Neural progenitor cell (in vitro differentiated cells): ENCODE measurements at regions not wholly inside any gene's neighbourhood (a gene's known extent, or its start where the extent isn't known, plus 50 kb on each side); places are given as distances from the start of the nearest gene placed in this dataset.
A peak's percentile ranks its signal among the peaks of the same experiment; 100 is the strongest.

Experiments
- DNase-seq: peaks from one replicate; pipeline ENCODE4 v3.0.0-alpha.2; 2016; ENCODE audit warnings: low spot score
- H2AFZ ChIP-seq: fragments of 200-600 bp; sonication (generic); replicated peaks from 2 replicates; pipeline ENCODE4 v1.6.1; 2016; ENCODE audit warnings: antibody characterized with exemption
- H3F3A ChIP-seq: fragments of 200-600 bp; sonication (generic); 2 replicates; pipeline ENCODE4 v1.6.1; 2016; ENCODE audit warnings: antibody characterized with exemption, low read depth
- H3K27ac ChIP-seq: fragments of 200-600 bp; sonication (generic); 2 replicates; pipeline ENCODE4 v1.5.1; 2016; ENCODE audit warnings: mild to moderate bottlenecking
- H3K27me3 ChIP-seq: fragments of 200-600 bp; sonication (generic); 2 replicates; pipeline ENCODE4 v1.6.1; 2016; ENCODE audit warnings: mild to moderate bottlenecking, moderate library complexity
- H3K36me3 ChIP-seq: fragments of 200-600 bp; sonication (generic); 2 replicates; pipeline ENCODE4 v1.5.1; 2016
- H3K4me1 ChIP-seq: fragments of 200-600 bp; sonication (generic); 2 replicates; pipeline ENCODE4 v1.6.1; 2016; ENCODE audit warnings: mixed run types
- H3K4me2 ChIP-seq: fragments of 200-600 bp; sonication (generic); 2 replicates; pipeline ENCODE4 v1.6.1; 2016
- H3K4me3 ChIP-seq: fragments of 200-600 bp; sonication (generic); 2 replicates; pipeline ENCODE4 v1.5.1; 2016
- H3K79me2 ChIP-seq: fragments of 200-600 bp; sonication (generic); 2 replicates; pipeline ENCODE4 v1.6.1; 2016; ENCODE audit warnings: low read depth
- H3K9ac ChIP-seq: fragments of 200-600 bp; sonication (generic); 2 replicates; pipeline ENCODE4 v1.6.1; 2016
- H3K9me3 ChIP-seq: fragments of 200-600 bp; sonication (generic); 2 replicates; pipeline ENCODE4 v1.5.1; 2016; ENCODE audit warnings: low read depth
- H4K20me1 ChIP-seq: fragments of 200-600 bp; sonication (generic); 2 replicates; pipeline ENCODE4 v1.6.1; 2016; ENCODE audit warnings: low read depth
- H3K27ac Mint-ChIP-seq: 3 replicates; pipeline ENCODE4 v1.8.0; 2021; ENCODE audit warnings: mixed read lengths
- H3K27me3 Mint-ChIP-seq: 2 replicates; pipeline ENCODE4 v1.8.0; 2022; ENCODE audit warnings: low read depth, mild to moderate bottlenecking, inconsistent platforms, moderate library complexity, mixed read lengths; ENCODE audit not compliant: insufficient read depth
- H3K36me3 Mint-ChIP-seq: 3 replicates; pipeline ENCODE4 v1.8.0; 2021; ENCODE audit warnings: mixed read lengths
- H3K4me1 Mint-ChIP-seq: 3 replicates; pipeline ENCODE4 v1.8.0; 2021; ENCODE audit warnings: mixed read lengths
- H3K4me3 Mint-ChIP-seq: 3 replicates; pipeline ENCODE4 v1.8.0; 2021; ENCODE audit warnings: mild to moderate bottlenecking, moderate library complexity, mixed read lengths
- H3K9me3 Mint-ChIP-seq: 3 replicates; pipeline ENCODE4 v1.8.0; 2020; ENCODE audit warnings: mixed read lengths
- EZH2 ChIP-seq: fragments of 200-600 bp; sonication (generic); IDR thresholded peaks from 2 replicates; pipeline ENCODE4 v1.6.1; 2017; ENCODE audit warnings: antibody characterized with exemption, mild to moderate bottlenecking, moderate library complexity
- EZH2phosphoT487 ChIP-seq: fragments of 200-600 bp; sonication (generic); IDR thresholded peaks from 2 replicates; pipeline ENCODE4 v1.6.1; 2017; ENCODE audit warnings: antibody characterized with exemption
- TF ChIP-seq, protein P1 (sequence below): fragments of 200-600 bp; sonication (generic); IDR thresholded peaks from 2 replicates; pipeline ENCODE4 v1.5.1; 2017; ENCODE audit warnings: antibody characterized with exemption, mild to moderate bottlenecking

DNA sequence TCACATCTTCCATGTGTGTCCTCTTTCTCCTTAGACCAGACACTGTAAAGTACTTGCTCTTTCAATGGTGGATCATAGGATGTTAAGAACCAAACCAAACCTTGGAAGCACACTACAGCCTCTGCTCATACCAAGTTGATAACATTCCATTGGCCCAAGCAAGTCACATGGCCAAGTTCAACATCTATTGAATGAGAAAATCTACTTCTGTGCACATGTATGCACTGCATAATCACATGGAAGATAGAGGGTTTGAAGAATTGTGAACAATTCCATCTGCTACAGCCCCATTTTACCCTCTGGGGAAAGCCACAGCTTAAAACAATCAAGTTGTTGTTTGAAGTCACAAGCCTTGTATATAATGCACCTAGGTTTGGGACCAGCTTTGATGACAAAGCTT lies 68.2 kb downstream of the MFAP3 start:
- Histone ChIP-seq H3K4me1 (peaks cover 27% of the 10 kb centered on the region), H3K36me3 (no peaks in the 10 kb centered on the region), H3K27ac (no peak overlapping the region), H4K20me1 (no peaks in the 10 kb centered on the region), H3K79me2 (no peaks in the 10 kb centered on the region), H3K4me3 (no peak overlapping the region), H3K27me3 (no peaks in the 10 kb centered on the region), H3K9me3 (no peaks in the 10 kb centered on the region), H3F3A (peaks cover 15% of the 10 kb centered on the region), H2AFZ (no peak overlapping the region), H3K9ac (no peak overlapping the region), H3K4me2 (no peak overlapping the region)
- H3K36me3 Mint-ChIP-seq: peaks cover 9% of the 10 kb centered on the region
- peaks cover 64% of the 10 kb centered on the region for H3K4me1 Mint-ChIP-seq
- H3K27ac Mint-ChIP-seq: peak overlapping the region; percentile 91
- no peaks in the 10 kb centered on the region for H3K9me3 Mint-ChIP-seq
- H3K4me3 Mint-ChIP-seq: no peak overlapping the region
- H3K27me3 Mint-ChIP-seq: peaks cover 12% of the 10 kb centered on the region
- TF ChIP-seq EZH2phosphoT487 (no peak), EZH2 (no peak)
- TF ChIP-seq, protein P1, sequence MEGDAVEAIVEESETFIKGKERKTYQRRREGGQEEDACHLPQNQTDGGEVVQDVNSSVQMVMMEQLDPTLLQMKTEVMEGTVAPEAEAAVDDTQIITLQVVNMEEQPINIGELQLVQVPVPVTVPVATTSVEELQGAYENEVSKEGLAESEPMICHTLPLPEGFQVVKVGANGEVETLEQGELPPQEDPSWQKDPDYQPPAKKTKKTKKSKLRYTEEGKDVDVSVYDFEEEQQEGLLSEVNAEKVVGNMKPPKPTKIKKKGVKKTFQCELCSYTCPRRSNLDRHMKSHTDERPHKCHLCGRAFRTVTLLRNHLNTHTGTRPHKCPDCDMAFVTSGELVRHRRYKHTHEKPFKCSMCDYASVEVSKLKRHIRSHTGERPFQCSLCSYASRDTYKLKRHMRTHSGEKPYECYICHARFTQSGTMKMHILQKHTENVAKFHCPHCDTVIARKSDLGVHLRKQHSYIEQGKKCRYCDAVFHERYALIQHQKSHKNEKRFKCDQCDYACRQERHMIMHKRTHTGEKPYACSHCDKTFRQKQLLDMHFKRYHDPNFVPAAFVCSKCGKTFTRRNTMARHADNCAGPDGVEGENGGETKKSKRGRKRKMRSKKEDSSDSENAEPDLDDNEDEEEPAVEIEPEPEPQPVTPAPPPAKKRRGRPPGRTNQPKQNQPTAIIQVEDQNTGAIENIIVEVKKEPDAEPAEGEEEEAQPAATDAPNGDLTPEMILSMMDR: no peak
- DNase-seq: no peak

DNA sequence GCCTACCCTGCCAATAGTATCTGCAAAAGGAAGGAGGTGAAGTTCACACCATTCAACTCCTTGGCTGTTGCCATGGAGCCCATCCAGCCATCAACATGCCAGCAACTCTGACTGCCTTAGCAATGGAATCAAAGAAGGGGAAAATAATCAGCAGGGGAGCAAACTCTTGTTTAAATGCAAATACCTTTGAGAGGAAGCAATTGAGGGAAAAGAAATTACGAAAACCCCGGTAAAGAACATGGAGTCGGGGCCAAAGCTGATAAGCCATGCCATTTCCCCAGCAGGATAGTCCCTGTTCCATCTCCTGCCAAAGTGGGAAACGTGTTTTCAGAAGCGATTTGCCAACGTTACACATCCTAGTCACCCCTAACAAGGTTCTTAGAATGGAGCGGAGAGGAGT lies 69.0 kb downstream of the MFAP3 start:
- Mint-ChIP-seq H3K4me1 (peaks cover 60% of the 10 kb centered on the region), H3K9me3 (no peaks in the 10 kb centered on the region), H3K4me3 (peak overlapping the region; percentile 60), H3K27me3 (peaks cover 12% of the 10 kb centered on the region), H3K36me3 (peaks cover 9% of the 10 kb centered on the region), H3K27ac (peak overlapping the region; percentile 91)
- Histone ChIP-seq H2AFZ (no peak overlapping the region), H3K4me2 (peak overlapping the region; percentile 55), H3K27me3 (no peaks in the 10 kb centered on the region), H3K4me1 (peaks cover 27% of the 10 kb centered on the region), H3K27ac (no peak overlapping the region), H3K36me3 (no peaks in the 10 kb centered on the region), H3K4me3 (no peak overlapping the region), H3K9ac (no peak overlapping the region), H3K9me3 (no peaks in the 10 kb centered on the region), H3F3A (peaks cover 15% of the 10 kb centered on the region), H4K20me1 (no peaks in the 10 kb centered on the region), H3K79me2 (no peaks in the 10 kb centered on the region)
- TF ChIP-seq EZH2phosphoT487 (no peak), EZH2 (no peak)
- TF ChIP-seq, protein P1: no peak
- peak; percentile 57 for DNase-seq

DNA sequence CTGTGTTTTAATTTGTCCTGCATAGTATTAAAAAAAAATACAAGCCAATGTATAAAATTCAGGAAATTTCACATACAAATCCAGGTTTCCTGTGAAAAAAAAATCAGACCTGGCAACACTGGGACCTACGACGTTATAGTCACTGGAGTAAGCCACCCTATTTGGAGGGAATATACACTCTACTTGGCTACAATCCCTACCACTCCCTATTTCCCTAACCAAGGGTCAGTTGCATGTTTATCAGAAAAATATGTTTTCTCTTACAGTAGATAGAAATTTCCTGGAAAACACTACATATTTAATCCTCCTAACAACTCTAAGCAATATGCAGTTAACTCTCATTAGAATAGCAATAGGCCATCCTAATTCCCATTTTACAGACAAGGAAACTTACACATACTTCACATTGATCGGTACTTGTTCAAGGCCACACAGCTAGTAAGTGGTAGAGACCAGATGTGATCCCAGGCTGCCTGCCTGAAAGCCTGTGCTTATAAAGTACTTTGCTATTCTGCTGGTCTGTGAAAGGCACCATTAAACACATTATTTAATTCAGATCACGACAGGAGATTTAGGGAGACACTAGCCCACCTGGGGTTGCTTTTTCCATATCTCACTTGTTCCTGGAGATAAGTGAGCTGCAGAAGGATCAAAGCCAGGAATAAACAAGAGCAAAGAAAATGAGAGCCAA lies 70.8 kb downstream of the MFAP3 start:
- no peaks in the 10 kb centered on the region for H3K9me3 ChIP-seq
- H3F3A ChIP-seq: peaks cover 15% of the 10 kb centered on the region
- peaks cover 27% of the 10 kb centered on the region for H3K4me1 ChIP-seq
- no peaks in the 10 kb centered on the region for H3K36me3 ChIP-seq
- Mint-ChIP-seq H3K27me3 (peaks cover 12% of the 10 kb centered on the region), H3K4me1 (peaks cover 56% of the 10 kb centered on the region), H3K27ac (no peak overlapping the region), H3K4me3 (no peak overlapping the region), H3K36me3 (peaks cover 9% of the 10 kb centered on the region), H3K9me3 (no peaks in the 10 kb centered on the region)
- H2AFZ ChIP-seq: no peak overlapping the region
- H3K27ac ChIP-seq: no peak overlapping the region
- no peak overlapping the region for H3K4me3 ChIP-seq
- no peak overlapping the region for H3K9ac ChIP-seq
- no peaks in the 10 kb centered on the region for H4K20me1 ChIP-seq
- no peaks in the 10 kb centered on the region for H3K79me2 ChIP-seq
- no peaks in the 10 kb centered on the region for H3K27me3 ChIP-seq
- H3K4me2 ChIP-seq: no peak overlapping the region
- TF ChIP-seq, protein P1: no peak
- TF ChIP-seq EZH2 (no peak), EZH2phosphoT487 (no peak)
- DNase-seq: no peak
